GM18520 (cell line): ENCODE measurements at regions not wholly inside any gene's neighbourhood (a gene's known extent, or its start where the extent isn't known, plus 50 kb on each side); places are given as distances from the start of the nearest gene placed in this dataset.

ENCODE experiments used
- ATAC-seq: cut with Tn5 transposase; IDR thresholded peaks from one replicate; pipeline ENCODE4 v1.9.1; 2021; ENCODE audit not compliant: unreplicated experiment

GRCh38 chr17:73694491-73694890 lies 50.2 kb upstream of the SDK2 start:
- no peak for ATAC-seq

GRCh38 chr17:73695035-73695738 lies 50.9 kb upstream of the SDK2 start:
- ATAC-seq = no peak

GRCh38 chr17:73696251-73696650 lies 52.0 kb upstream of the SDK2 start:
- ATAC-seq = no peak

- no peak for ATAC-seq
Measured at GRCh38 chr17:73697872-73698271, 53.6 kb upstream of the SDK2 start.

GRCh38 chr17:73698966-73699365 lies 54.7 kb upstream of the SDK2 start:
- no peak for ATAC-seq

GRCh38 chr17:73701701-73702100 lies 57.5 kb upstream of the SDK2 start:
- ATAC-seq = no peak

GRCh38 chr17:73703192-73703591 lies 58.9 kb upstream of the SDK2 start:
- ATAC-seq = no peak

- ATAC-seq = no peak
Measured at GRCh38 chr17:73703917-73704316, 59.7 kb upstream of the SDK2 start.

- no peak for ATAC-seq
Measured at GRCh38 chr17:73705594-73705993, 61.3 kb upstream of the SDK2 start.

- ATAC-seq = no peak
Measured at GRCh38 chr17:73706428-73706827, 62.2 kb upstream of the SDK2 start.

- no peak for ATAC-seq
Measured at GRCh38 chr17:73706858-73707257, 62.6 kb upstream of the SDK2 start.

GRCh38 chr17:73707358-73707757 lies 63.1 kb upstream of the SDK2 start:
- ATAC-seq = no peak

- no peak for ATAC-seq
Measured at GRCh38 chr17:73710095-73710592, 65.9 kb upstream of the SDK2 start.

GRCh38 chr17:73711184-73711583 lies 66.9 kb upstream of the SDK2 start:
- ATAC-seq = peak; percentile 98

- ATAC-seq = no peak
Measured at GRCh38 chr17:73711916-73712315, 67.7 kb upstream of the SDK2 start.

- ATAC-seq = no peak
Measured at GRCh38 chr17:73713136-73713535, 68.9 kb upstream of the SDK2 start.

- no peak for ATAC-seq
Measured at GRCh38 chr17:73715769-73716168, 71.5 kb upstream of the SDK2 start.

- ATAC-seq = no peak
Measured at GRCh38 chr17:73717690-73718089, 73.4 kb upstream of the SDK2 start.

GRCh38 chr17:73718362-73718761 lies 74.1 kb upstream of the SDK2 start:
- ATAC-seq = no peak

- ATAC-seq = no peak
Measured at GRCh38 chr17:73718912-73719311, 74.7 kb upstream of the SDK2 start.

GRCh38 chr17:73719588-73720071 lies 75.4 kb upstream of the SDK2 start:
- ATAC-seq = no peak

GRCh38 chr17:73720187-73720834 lies 76.1 kb upstream of the SDK2 start:
- ATAC-seq = no peak
